MG63 (cell line): ENCODE measurements at regions not wholly inside any gene's neighbourhood (a gene's known extent, or its start where the extent isn't known, plus 50 kb on each side); places are given as distances from the start of the nearest gene placed in this dataset.

ENCODE experiments used
- DNase-seq: peaks from one replicate; pipeline ENCODE4 v3.0.0-alpha.2; 2020
- H3K27me3 ChIP-seq: fragments of 250-450 bp; sonication (Bioruptor Pico); 2 replicates; pipeline ENCODE4 v1.5.1; 2020; ENCODE audit warnings: mild to moderate bottlenecking, moderate library complexity
- H3K36me3 ChIP-seq: fragments of 250-450 bp; sonication (Bioruptor Pico); 2 replicates; pipeline ENCODE4 v1.5.1; 2020; ENCODE audit warnings: mild to moderate bottlenecking, moderate library complexity
- H3K4me3 ChIP-seq: fragments of 250-450 bp; sonication (Bioruptor Pico); 2 replicates; pipeline ENCODE4 v1.5.1; 2020; ENCODE audit warnings: mild to moderate bottlenecking, moderate library complexity
- H3K9me3 ChIP-seq: fragments of 250-450 bp; sonication (Bioruptor Pico); 2 replicates; pipeline ENCODE4 v1.5.1; 2020; ENCODE audit warnings: mild to moderate bottlenecking, moderate library complexity

DNA sequence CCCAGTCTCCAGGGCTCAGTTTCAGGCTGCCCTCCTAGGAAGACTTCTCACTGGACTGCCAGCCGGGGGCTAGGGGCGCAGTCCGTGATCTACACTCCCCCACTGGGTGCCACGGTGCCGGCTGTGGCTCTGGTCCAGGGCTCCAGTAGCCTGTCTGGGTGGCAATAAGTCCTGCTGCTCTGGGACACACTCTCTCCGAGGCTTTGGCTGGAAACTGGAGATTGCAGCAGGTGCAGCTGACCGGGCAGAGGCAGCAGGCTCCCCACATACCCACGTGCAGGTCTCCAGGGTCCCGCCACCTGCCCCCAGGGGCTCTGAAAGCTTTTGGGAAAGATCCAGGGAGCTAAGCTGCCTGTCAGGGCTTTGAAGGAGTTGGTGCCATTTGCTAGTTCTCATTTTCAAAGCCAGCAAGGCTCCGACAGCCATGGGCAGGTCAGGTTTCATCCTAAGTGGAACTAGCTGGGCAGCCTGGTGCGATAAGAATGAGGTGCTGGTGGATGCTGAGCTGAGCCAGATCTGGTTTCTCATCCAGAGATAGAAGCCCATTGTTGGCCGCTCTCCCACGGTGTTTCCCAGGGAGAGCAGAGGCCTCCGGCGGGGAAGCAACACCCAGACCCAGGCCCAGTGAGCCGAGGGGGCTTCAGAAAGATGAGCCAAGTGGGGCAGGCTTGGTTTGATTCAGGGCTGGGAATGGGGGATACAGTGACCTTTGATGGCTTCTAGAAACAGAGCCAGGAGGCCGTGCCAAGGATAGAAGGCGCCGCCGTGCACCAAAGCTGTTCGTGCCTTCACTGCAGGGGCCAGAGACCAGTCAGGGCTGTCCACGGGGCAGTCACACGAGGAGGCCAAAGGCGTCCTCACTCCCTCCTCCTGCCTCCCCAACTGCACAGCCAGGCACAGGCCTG is 141.7 kb upstream of the GPC1 start:
- Histone ChIP-seq H3K36me3 (no peaks in the 10 kb centered on the region), H3K4me3 (no peak overlapping the region), H3K9me3 (no peaks in the 10 kb centered on the region), H3K27me3 (no peaks in the 10 kb centered on the region)
- no peak for DNase-seq

GRCh38 chr2:240294514-240294913 is 140.9 kb upstream of the GPC1 start:
- no peak for DNase-seq
- Histone ChIP-seq H3K36me3 (no peaks in the 10 kb centered on the region), H3K4me3 (no peak overlapping the region), H3K27me3 (no peaks in the 10 kb centered on the region), H3K9me3 (no peaks in the 10 kb centered on the region)

- no peak for DNase-seq
- no peaks in the 10 kb centered on the region for H3K27me3 ChIP-seq
- no peaks in the 10 kb centered on the region for H3K9me3 ChIP-seq
- H3K36me3 ChIP-seq, result no peaks in the 10 kb centered on the region
- no peak overlapping the region for H3K4me3 ChIP-seq
Observed at GRCh38 chr2:240295256-240296103, 140.0 kb upstream of the GPC1 start.

- Histone ChIP-seq H3K27me3 (no peaks in the 10 kb centered on the region), H3K36me3 (no peaks in the 10 kb centered on the region), H3K9me3 (no peaks in the 10 kb centered on the region), H3K4me3 (no peak overlapping the region)
- DNase-seq, result no peak
Observed at GRCh38 chr2:240296104-240296406, 139.4 kb upstream of the GPC1 start.

GRCh38 chr2:240296476-240297255 is 138.8 kb upstream of the GPC1 start:
- DNase-seq, result no peak

GRCh38 chr2:240297256-240298116 is 138.0 kb upstream of the GPC1 start:
- Histone ChIP-seq H3K4me3 (no peak overlapping the region), H3K27me3 (no peaks in the 10 kb centered on the region), H3K36me3 (no peaks in the 10 kb centered on the region), H3K9me3 (no peaks in the 10 kb centered on the region)
- no peak for DNase-seq

More at GRCh38 chr2:240296476-240297255, 138.8 kb upstream of the GPC1 start:
- Histone ChIP-seq H3K36me3 (no peaks in the 10 kb centered on the region), H3K9me3 (no peaks in the 10 kb centered on the region), H3K27me3 (no peaks in the 10 kb centered on the region), H3K4me3 (no peak overlapping the region)

DNA sequence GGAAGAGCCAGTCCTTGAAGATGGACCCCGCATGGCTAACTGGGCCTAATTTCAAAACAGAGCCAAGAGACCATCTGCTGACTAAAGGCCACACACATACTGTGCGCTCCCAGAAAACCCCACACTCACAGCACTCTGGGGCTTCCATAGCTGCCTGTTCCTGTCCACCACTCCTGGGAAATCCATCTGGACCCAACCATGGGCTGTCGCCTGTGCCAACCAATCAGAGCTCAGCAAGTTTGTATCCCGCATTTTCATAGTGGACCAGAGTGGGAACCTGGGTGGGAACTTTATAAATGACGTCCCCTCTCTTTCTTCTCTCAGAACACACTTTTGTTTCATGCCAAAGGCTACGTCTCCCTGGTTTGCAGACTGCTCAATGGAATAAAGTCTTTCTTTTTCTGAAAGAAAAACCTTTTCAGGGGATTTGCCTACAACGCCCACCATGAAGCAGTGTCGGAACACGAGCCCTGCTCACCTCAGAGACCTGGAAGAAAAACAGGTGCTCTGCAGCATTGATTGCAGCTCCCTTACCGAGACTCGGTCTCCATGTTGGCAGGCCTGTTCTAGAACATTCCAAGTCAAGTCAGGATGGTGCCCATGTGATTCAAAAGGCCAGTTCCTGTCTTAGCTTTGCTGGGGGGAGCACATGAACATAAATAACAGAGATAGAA is 137.2 kb upstream of the GPC1 start:
- H3K36me3 ChIP-seq, result no peaks in the 10 kb centered on the region
- no peak for DNase-seq
- H3K4me3 ChIP-seq, result no peak overlapping the region
- no peaks in the 10 kb centered on the region for H3K27me3 ChIP-seq
- no peaks in the 10 kb centered on the region for H3K9me3 ChIP-seq

- no peaks in the 10 kb centered on the region for H3K36me3 ChIP-seq
- H3K4me3 ChIP-seq, result no peak overlapping the region
- no peaks in the 10 kb centered on the region for H3K9me3 ChIP-seq
- no peaks in the 10 kb centered on the region for H3K27me3 ChIP-seq
- DNase-seq, result no peak
Observed at GRCh38 chr2:240298803-240299709, 136.4 kb upstream of the GPC1 start.

DNA sequence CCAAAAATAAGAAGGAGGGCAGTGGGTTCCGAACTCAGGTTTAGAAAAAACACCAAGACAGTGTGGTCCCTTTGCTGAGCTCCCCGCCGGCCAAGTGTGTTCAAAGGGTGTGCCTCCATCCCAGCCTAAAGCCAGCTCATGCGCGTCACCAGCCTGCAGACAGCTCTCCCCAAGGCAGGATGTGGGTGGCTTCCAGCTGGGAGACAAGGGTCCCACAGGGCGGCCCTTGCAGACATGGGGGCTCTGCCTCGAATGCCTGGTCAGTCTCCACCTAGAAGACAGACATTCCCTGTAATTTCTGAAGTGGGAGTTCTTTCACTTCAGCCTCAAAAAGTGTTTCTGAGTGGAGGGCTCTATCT is 135.8 kb upstream of the GPC1 start:
- DNase-seq, result no peak
- Histone ChIP-seq H3K4me3 (no peak overlapping the region), H3K9me3 (no peaks in the 10 kb centered on the region), H3K27me3 (no peaks in the 10 kb centered on the region), H3K36me3 (no peaks in the 10 kb centered on the region)

- Histone ChIP-seq H3K36me3 (no peaks in the 10 kb centered on the region), H3K4me3 (no peak overlapping the region), H3K9me3 (no peaks in the 10 kb centered on the region), H3K27me3 (no peaks in the 10 kb centered on the region)
- DNase-seq, result no peak
Observed at GRCh38 chr2:240300261-240300821, 135.1 kb upstream of the GPC1 start.

DNA sequence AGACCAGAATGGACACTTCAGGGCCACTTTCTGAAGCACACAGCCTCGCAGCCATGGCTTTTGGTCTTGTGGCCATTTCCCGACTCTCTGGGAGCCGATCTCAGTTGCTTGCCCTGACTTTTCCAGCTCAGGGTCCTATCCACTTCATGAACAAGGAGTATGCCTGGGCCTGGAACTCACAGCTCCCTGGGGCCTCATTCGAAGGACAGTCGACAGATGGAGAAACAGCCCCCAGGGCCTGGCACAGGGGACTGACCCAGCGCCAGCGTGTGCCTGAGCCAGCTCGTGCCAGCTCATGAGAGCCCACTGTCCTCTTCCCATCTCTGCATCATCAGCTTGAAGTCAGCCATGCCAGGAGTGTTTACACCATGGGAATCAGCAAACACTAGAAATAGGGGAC is 134.6 kb upstream of the GPC1 start:
- Histone ChIP-seq H3K27me3 (no peaks in the 10 kb centered on the region), H3K9me3 (no peaks in the 10 kb centered on the region), H3K36me3 (no peaks in the 10 kb centered on the region), H3K4me3 (no peak overlapping the region)
- no peak for DNase-seq

DNA sequence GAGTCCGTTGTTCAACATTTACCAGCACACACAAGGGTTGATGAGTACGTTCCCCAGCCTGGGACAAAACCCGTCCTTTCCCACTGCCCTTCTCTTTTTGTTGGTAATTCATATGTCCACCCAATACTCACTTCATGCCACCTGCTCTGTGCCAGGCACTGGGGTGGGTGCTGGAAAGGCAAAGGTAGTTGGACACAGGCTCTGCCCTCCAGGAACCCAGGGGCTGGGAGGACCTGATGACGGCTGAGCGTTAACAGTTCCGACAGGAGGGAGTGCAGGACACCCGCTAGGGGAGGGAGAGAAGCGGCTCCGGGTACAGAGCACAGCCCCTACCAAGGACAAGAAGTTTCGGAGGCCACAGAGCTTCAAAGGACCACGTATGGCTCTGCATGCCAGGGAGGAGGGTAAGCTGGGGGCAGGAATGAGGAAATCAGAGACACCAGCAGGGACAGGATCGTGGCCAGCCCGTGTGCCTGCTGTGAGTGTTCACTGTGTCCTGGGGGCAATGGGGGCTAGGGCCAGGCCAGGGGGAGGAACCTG is 134.1 kb upstream of the GPC1 start:
- Histone ChIP-seq H3K27me3 (no peaks in the 10 kb centered on the region), H3K9me3 (no peaks in the 10 kb centered on the region), H3K36me3 (no peaks in the 10 kb centered on the region), H3K4me3 (no peak overlapping the region)
- DNase-seq, result no peak

- Histone ChIP-seq H3K9me3 (no peaks in the 10 kb centered on the region), H3K36me3 (no peaks in the 10 kb centered on the region), H3K4me3 (no peak overlapping the region), H3K27me3 (no peaks in the 10 kb centered on the region)
- no peak for DNase-seq
Observed at GRCh38 chr2:240302041-240302440, 133.4 kb upstream of the GPC1 start.

DNA sequence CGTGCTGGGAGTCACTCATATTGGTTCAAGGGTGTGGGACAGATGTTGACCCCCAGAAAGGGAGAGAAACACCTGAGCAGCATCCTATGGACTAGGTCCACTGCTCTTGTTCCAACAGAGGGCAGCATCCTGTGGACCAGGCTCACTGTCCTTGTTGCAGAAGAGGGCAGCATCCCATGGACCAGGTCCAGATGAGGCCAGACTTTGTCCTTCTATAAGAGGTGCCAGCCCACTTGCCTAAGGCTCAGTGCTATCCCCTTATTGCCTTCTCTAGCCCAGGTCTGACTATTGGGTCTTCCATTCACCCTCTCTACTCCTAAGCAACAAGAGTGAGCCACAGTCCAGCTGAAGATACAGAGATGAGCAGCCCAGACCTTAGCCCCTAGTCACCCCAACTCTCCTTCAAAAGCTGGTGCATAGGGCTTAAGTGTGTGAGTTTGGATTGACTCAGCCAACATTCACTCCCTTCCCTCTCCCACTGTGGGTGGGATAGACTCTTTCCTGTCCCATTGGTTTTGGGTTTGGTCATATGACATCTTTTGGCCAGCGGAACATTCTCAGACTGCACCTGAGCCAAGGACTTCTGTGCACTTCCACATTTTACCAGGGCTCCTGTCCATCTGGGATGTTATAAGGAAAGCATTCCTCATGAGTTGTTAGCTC is 132.4 kb upstream of the GPC1 start:
- no peak for DNase-seq
- Histone ChIP-seq H3K27me3 (no peaks in the 10 kb centered on the region), H3K4me3 (no peak overlapping the region), H3K36me3 (no peaks in the 10 kb centered on the region), H3K9me3 (no peaks in the 10 kb centered on the region)
